Fibroblast of lung (primary cell): ENCODE measurements at regions not wholly inside any gene's neighbourhood (a gene's known extent, or its start where the extent isn't known, plus 50 kb on each side); places are given as distances from the start of the nearest gene placed in this dataset.

Experiments
- DNase-seq, 2 donors: peaks; one replicate each; pipeline versions ENCODE4 v3.0.0 to v3.0.0-alpha.2; 2010; ENCODE audit warnings: low read depth in 2 of 2
- H2AFZ ChIP-seq: 2 replicates; pipeline ENCODE4 v1.5.1; 2012; ENCODE audit warnings: low read length, control low read depth, inconsistent platforms
- H3K27ac ChIP-seq: 2 replicates; pipeline ENCODE4 v1.5.1; 2011; ENCODE audit warnings: low read length, control low read depth; ENCODE audit not compliant: insufficient read depth
- H3K27me3 ChIP-seq: 2 replicates; pipeline ENCODE4 v1.5.1; 2011; ENCODE audit warnings: mild to moderate bottlenecking, low read length; ENCODE audit not compliant: control insufficient read depth, insufficient read depth
- H3K36me3 ChIP-seq: 2 replicates; pipeline ENCODE4 v1.5.1; 2011; ENCODE audit warnings: low read length; ENCODE audit not compliant: control insufficient read depth, insufficient read depth
- H3K4me1 ChIP-seq: 2 replicates; pipeline ENCODE4 v1.5.1; 2011; ENCODE audit warnings: low read length; ENCODE audit not compliant: control insufficient read depth, insufficient read depth; ENCODE audit errors: extremely low read depth
- H3K4me2 ChIP-seq: 2 replicates; pipeline ENCODE4 v1.5.1; 2011; ENCODE audit warnings: low read length, control low read depth; ENCODE audit not compliant: insufficient read depth; ENCODE audit errors: extremely low read depth
- H3K4me3 ChIP-seq, 4 experiments: fragments of 200-600 bp in 1 of 4; sonication (generic) in 1 of 4; replicated peaks in 1 of 4; 2 replicates each; pipeline ENCODE4 v1.5.1; 2011 to 2016; ENCODE audit warnings: low read length in 4 of 4, low read depth in 3 of 4, mild to moderate bottlenecking in 3 of 4, control low read depth in 2 of 4, inconsistent platforms in 1 of 4, mixed read lengths in 1 of 4; ENCODE audit not compliant: insufficient read depth in 1 of 4; ENCODE audit errors: control extremely low read depth in 1 of 4
- H3K79me2 ChIP-seq: 2 replicates; pipeline ENCODE4 v1.5.1; 2012; ENCODE audit warnings: mild to moderate bottlenecking, low read length, inconsistent platforms; ENCODE audit not compliant: control insufficient read depth, insufficient read depth
- H3K9ac ChIP-seq: 2 replicates; pipeline ENCODE4 v1.5.1; 2011; ENCODE audit warnings: mild to moderate bottlenecking, low read length, control low read depth; ENCODE audit not compliant: insufficient read depth
- H3K9me3 ChIP-seq: 2 replicates; pipeline ENCODE4 v1.5.1; 2012; ENCODE audit warnings: low read depth, low read length; ENCODE audit not compliant: control insufficient read depth, insufficient read depth
- H4K20me1 ChIP-seq: 2 replicates; pipeline ENCODE4 v1.5.1; 2011; ENCODE audit warnings: low read length; ENCODE audit not compliant: control insufficient read depth, insufficient read depth; ENCODE audit errors: extremely low read depth
- CTCF ChIP-seq, 2 donors: IDR thresholded peaks in 1 of 2; conservative IDR thresholded peaks in 1 of 2; 1 replicate in 1 of 2; 2 replicates in 1 of 2; pipeline ENCODE4 v1.5.1; 2011 to 2012; ENCODE audit warnings: low read length in 2 of 2, control low read depth in 1 of 2, inconsistent platforms in 1 of 2, low read depth in 1 of 2, mild to moderate bottlenecking in 1 of 2
- EZH2 ChIP-seq: IDR thresholded peaks from 2 replicates; pipeline ENCODE4 v1.5.1; 2012; ENCODE audit warnings: low read length, control low read depth, mild to moderate bottlenecking; ENCODE audit errors: missing control alignments

- Histone ChIP-seq H2AFZ (no peak overlapping the region), H3K27ac (no peak overlapping the region), H4K20me1 (no peaks in the 10 kb centered on the region), H3K27me3 (no peaks in the 10 kb centered on the region), H3K4me1 (no peaks in the 10 kb centered on the region), H3K4me3 (no peak overlapping the region), H3K79me2 (no peaks in the 10 kb centered on the region), H3K36me3 (no peaks in the 10 kb centered on the region), H3K4me2 (no peak overlapping the region), H3K9ac (no peak overlapping the region), H3K9me3 (no peaks in the 10 kb centered on the region)
- TF ChIP-seq CTCF (conservative IDR thresholded peaks at IDR 0.05 in 1 of 2, IDR thresholded peaks at IDR 0.05 in 1 of 2; ENCODE audit: low read depth in 1 of 2, low read length in 2 of 2) (no peak), EZH2 (no peak)
- no peak for DNase-seq
Observed at GRCh38 chr5:51657340-51658240, 274.3 kb downstream of the ISL1 start.

GRCh38 chr5:51661646-51662265 is 278.5 kb downstream of the ISL1 start:
- Histone ChIP-seq H3K4me3 (no peak overlapping the region), H3K9ac (no peak overlapping the region), H2AFZ (no peak overlapping the region), H3K79me2 (no peaks in the 10 kb centered on the region), H3K27ac (no peak overlapping the region), H3K27me3 (no peaks in the 10 kb centered on the region), H4K20me1 (no peaks in the 10 kb centered on the region), H3K36me3 (no peaks in the 10 kb centered on the region), H3K4me2 (no peak overlapping the region), H3K9me3 (no peaks in the 10 kb centered on the region), H3K4me1 (no peaks in the 10 kb centered on the region)
- no peak for DNase-seq
- no peak for TF ChIP-seq CTCF (conservative IDR thresholded peaks at IDR 0.05 in 1 of 2, IDR thresholded peaks at IDR 0.05 in 1 of 2; ENCODE audit: low read depth in 1 of 2, low read length in 2 of 2)
- TF ChIP-seq EZH2 = no peak

GRCh38 chr5:51664491-51665250 is 281.4 kb downstream of the ISL1 start:
- no peak overlapping the region for H3K4me2 ChIP-seq
- no peak overlapping the region for H3K27ac ChIP-seq
- no peaks in the 10 kb centered on the region for H3K27me3 ChIP-seq
- no peaks in the 10 kb centered on the region for H3K9me3 ChIP-seq
- no peaks in the 10 kb centered on the region for H3K36me3 ChIP-seq
- H3K9ac ChIP-seq = no peak overlapping the region
- no peaks in the 10 kb centered on the region for H4K20me1 ChIP-seq
- H2AFZ ChIP-seq = no peak overlapping the region
- no peaks in the 10 kb centered on the region for H3K79me2 ChIP-seq
- no peak for DNase-seq
- no peak overlapping the region for H3K4me3 ChIP-seq
- no peaks in the 10 kb centered on the region for H3K4me1 ChIP-seq
- TF ChIP-seq CTCF (conservative IDR thresholded peaks at IDR 0.05 in 1 of 2, IDR thresholded peaks at IDR 0.05 in 1 of 2; ENCODE audit: low read depth in 1 of 2, low read length in 2 of 2) (no peak), EZH2 (no peak)
